ENCODE measurements at regions not wholly inside any gene's neighbourhood (a gene's known extent, or its start where the extent isn't known, plus 50 kb on each side); places are given as distances from the start of the nearest gene placed in this dataset.

GRCh38 chr1:18043871-18044270 lies 63.7 kb upstream of the IGSF21 start:
- no peak for TF ChIP-seq CTCF (IDR thresholded peaks at IDR 0.05)
- TF ChIP-seq EP300 (IDR thresholded peaks at IDR 0.05): no peak
- TF ChIP-seq POLR2AphosphoS5 (IDR thresholded peaks at IDR 0.05): no peak
- TF ChIP-seq POLR2A (IDR thresholded peaks at IDR 0.05; ENCODE audit: low read depth): no peak
